ENCODE measurements at regions not wholly inside any gene's neighbourhood (a gene's known extent, or its start where the extent isn't known, plus 50 kb on each side); places are given as distances from the start of the nearest gene placed in this dataset.

GRCh38 chr21:41090981-41091380 lies 77.0 kb upstream of the BACE2 start:
- TF ChIP-seq, protein P1, sequence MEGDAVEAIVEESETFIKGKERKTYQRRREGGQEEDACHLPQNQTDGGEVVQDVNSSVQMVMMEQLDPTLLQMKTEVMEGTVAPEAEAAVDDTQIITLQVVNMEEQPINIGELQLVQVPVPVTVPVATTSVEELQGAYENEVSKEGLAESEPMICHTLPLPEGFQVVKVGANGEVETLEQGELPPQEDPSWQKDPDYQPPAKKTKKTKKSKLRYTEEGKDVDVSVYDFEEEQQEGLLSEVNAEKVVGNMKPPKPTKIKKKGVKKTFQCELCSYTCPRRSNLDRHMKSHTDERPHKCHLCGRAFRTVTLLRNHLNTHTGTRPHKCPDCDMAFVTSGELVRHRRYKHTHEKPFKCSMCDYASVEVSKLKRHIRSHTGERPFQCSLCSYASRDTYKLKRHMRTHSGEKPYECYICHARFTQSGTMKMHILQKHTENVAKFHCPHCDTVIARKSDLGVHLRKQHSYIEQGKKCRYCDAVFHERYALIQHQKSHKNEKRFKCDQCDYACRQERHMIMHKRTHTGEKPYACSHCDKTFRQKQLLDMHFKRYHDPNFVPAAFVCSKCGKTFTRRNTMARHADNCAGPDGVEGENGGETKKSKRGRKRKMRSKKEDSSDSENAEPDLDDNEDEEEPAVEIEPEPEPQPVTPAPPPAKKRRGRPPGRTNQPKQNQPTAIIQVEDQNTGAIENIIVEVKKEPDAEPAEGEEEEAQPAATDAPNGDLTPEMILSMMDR (IDR thresholded peaks at IDR 0.05; ENCODE audit: low read depth, low read length, poor library complexity, severe bottlenecking), result no peak
- no peak for TF ChIP-seq EZH2phosphoT487 (IDR thresholded peaks at IDR 0.05; ENCODE audit: borderline replicate concordance, low read length)

Measured in DOHH2 (cell line).